Mammary epithelial cell (primary cell): ENCODE measurements at regions not wholly inside any gene's neighbourhood (a gene's known extent, or its start where the extent isn't known, plus 50 kb on each side); places are given as distances from the start of the nearest gene placed in this dataset.

Experiments used
- CTCF ChIP-seq, 2 donors: IDR thresholded peaks in 1 of 2; conservative IDR thresholded peaks in 1 of 2; 2 replicates each; pipeline ENCODE4 v1.5.1; 2011 to 2012; ENCODE audit warnings: inconsistent platforms in 2 of 2, low read length in 2 of 2, mild to moderate bottlenecking in 2 of 2, control low read depth in 1 of 2, low read depth in 1 of 2; ENCODE audit not compliant: insufficient read depth in 1 of 2; ENCODE audit errors: extremely low read depth in 1 of 2
- EZH2 ChIP-seq: IDR thresholded peaks from 2 replicates; pipeline ENCODE4 v1.6.1; 2012; ENCODE audit warnings: low read length, inconsistent platforms, borderline replicate concordance

- TF ChIP-seq CTCF (conservative IDR thresholded peaks at IDR 0.05 in 1 of 2, IDR thresholded peaks at IDR 0.05 in 1 of 2; ENCODE audit: extremely low read depth in 1 of 2, insufficient read depth in 1 of 2, low read depth in 1 of 2, low read length in 2 of 2) (no peak), EZH2 (no peak)
Observed at GRCh38 chr4:104395168-104395614, 99.5 kb downstream of the CXXC4 start.
